IMR-90 (cell line): ENCODE measurements at regions not wholly inside any gene's neighbourhood (a gene's known extent, or its start where the extent isn't known, plus 50 kb on each side); places are given as distances from the start of the nearest gene placed in this dataset.

Experiments
- ATAC-seq: fragments of 200-7000 bp; cut with Tn5 transposase; 2 replicates; pipeline ENCODE4 v1.9.1; 2020; ENCODE audit warnings: low read depth, mild to moderate bottlenecking, moderate library complexity
- BruUV-seq: library from RNA; stranded (reverse); fragments of 400-500 nt; replicated peaks from 2 replicates; lab custom pipeline; 2021; lab: Mats Ljungman, UMichigan
- CTCF ChIA-PET: fragments of 300-600 bp; formaldehyde crosslinking; extraction: SDS; loops from one replicate; lab custom pipeline; 2021; ENCODE audit warnings: antibody characterized with exemption; lab: Yijun Ruan, JAX
- POLR2A ChIA-PET: fragments of 300-600 bp; sonication (Branson Sonifier 250); formaldehyde crosslinking; loops from one replicate; lab custom pipeline; 2022; ENCODE audit warnings: antibody characterized with exemption; ENCODE audit not compliant: unreplicated experiment; lab: Charles Lee
- DNase-seq: peaks from one replicate; pipeline ENCODE4 v3.0.0; 2013
- H2AFZ ChIP-seq: replicated peaks from 2 replicates; pipeline ENCODE3; 2013; ENCODE audit warnings: low read length, mild to moderate bottlenecking; ENCODE audit not compliant: poor library complexity
- H2AK5ac ChIP-seq: 2 replicates; pipeline ENCODE4 v1.6.1; 2013; ENCODE audit warnings: low read depth, low read length, inconsistent platforms
- H2AK9ac ChIP-seq: replicated peaks from 2 replicates; pipeline ENCODE3; 2013; ENCODE audit warnings: mild to moderate bottlenecking, low read depth, low read length, moderate library complexity; ENCODE audit not compliant: poor library complexity
- H2BK120ac ChIP-seq: 2 replicates; pipeline ENCODE4 v1.6.1; 2013; ENCODE audit warnings: low read depth, low read length, inconsistent platforms
- H2BK15ac ChIP-seq: 3 replicates; pipeline ENCODE4 v1.6.1; 2013; ENCODE audit warnings: low read depth, low read length, inconsistent platforms
- H2BK20ac ChIP-seq: 2 replicates; pipeline ENCODE4 v1.6.1; 2013; ENCODE audit warnings: low read depth, mild to moderate bottlenecking, inconsistent platforms, low read length, moderate library complexity
- H2BK5ac ChIP-seq: 2 replicates; pipeline ENCODE4 v1.6.1; 2013; ENCODE audit warnings: mild to moderate bottlenecking, low read depth, low read length, inconsistent platforms; ENCODE audit not compliant: poor library complexity, severe bottlenecking
- H3K14ac ChIP-seq: replicated peaks from 2 replicates; pipeline ENCODE4 v1.6.1; 2013; ENCODE audit warnings: low read depth, low read length, inconsistent platforms
- H3K18ac ChIP-seq: 2 replicates; pipeline ENCODE4 v1.6.1; 2013; ENCODE audit warnings: low read depth, low read length, control low read depth
- H3K23ac ChIP-seq: 2 replicates; pipeline ENCODE4 v1.6.1; 2013; ENCODE audit warnings: low read depth, low read length, inconsistent platforms
- H3K27ac ChIP-seq: 2 replicates; pipeline ENCODE4 v1.5.1; 2013; ENCODE audit warnings: mild to moderate bottlenecking, control low read depth, low read length; ENCODE audit not compliant: insufficient read depth
- H3K27me3 ChIP-seq: 2 replicates; pipeline ENCODE4 v1.6.1; 2013; ENCODE audit warnings: low read length; ENCODE audit not compliant: control insufficient read depth, insufficient read depth
- H3K36me3 ChIP-seq: 2 replicates; pipeline ENCODE4 v1.6.1; 2013; ENCODE audit warnings: low read length, mixed read lengths; ENCODE audit not compliant: control insufficient read depth, insufficient read depth
- H3K4ac ChIP-seq: 2 replicates; pipeline ENCODE4 v1.6.1; 2013; ENCODE audit warnings: low read depth, low read length, inconsistent platforms
- H3K4me1 ChIP-seq: 2 replicates; pipeline ENCODE4 v1.6.1; 2013; ENCODE audit warnings: low read length, mixed read lengths; ENCODE audit not compliant: control insufficient read depth, insufficient read depth
- H3K4me2 ChIP-seq: 2 replicates; pipeline ENCODE4 v1.6.1; 2013; ENCODE audit warnings: low read depth, mild to moderate bottlenecking, control low read depth, low read length, moderate library complexity
- H3K4me3 ChIP-seq: 2 replicates; pipeline ENCODE4 v1.5.1; 2013; ENCODE audit warnings: low read depth, mild to moderate bottlenecking, control low read depth, low read length, moderate library complexity; ENCODE audit not compliant: insufficient read depth
- H3K56ac ChIP-seq: 2 replicates; pipeline ENCODE4 v1.6.1; 2013; ENCODE audit warnings: low read length, inconsistent platforms; ENCODE audit not compliant: insufficient read depth; ENCODE audit errors: extremely low read depth
- H3K79me1 ChIP-seq, 2 experiments: 2 replicates each; pipeline ENCODE4 v1.6.1; 2013; ENCODE audit warnings: low read length in 2 of 2, inconsistent platforms in 1 of 2, low read depth in 1 of 2
- H3K9ac ChIP-seq: 2 replicates; pipeline ENCODE4 v1.6.1; 2013; ENCODE audit warnings: low read depth, low read length, control low read depth
- H3K9me1 ChIP-seq: 2 replicates; pipeline ENCODE4 v1.6.1; 2013; ENCODE audit warnings: low read length, inconsistent platforms; ENCODE audit not compliant: insufficient read depth
- H3K9me3 ChIP-seq: 2 replicates; pipeline ENCODE4 v1.6.1; 2013; ENCODE audit warnings: low read length; ENCODE audit not compliant: control insufficient read depth, insufficient read depth
- H4K20me1 ChIP-seq: 2 replicates; pipeline ENCODE4 v1.6.1; 2013; ENCODE audit warnings: low read length, inconsistent platforms; ENCODE audit not compliant: insufficient read depth
- H4K5ac ChIP-seq: 2 replicates; pipeline ENCODE4 v1.6.1; 2013; ENCODE audit warnings: mild to moderate bottlenecking, low read depth, low read length, control low read depth
- H4K8ac ChIP-seq, 2 experiments: 2 replicates each; pipeline ENCODE4 v1.6.1; 2013; ENCODE audit warnings: low read depth in 2 of 2, low read length in 2 of 2, control low read depth in 1 of 2, inconsistent platforms in 1 of 2
- H4K91ac ChIP-seq: 2 replicates; pipeline ENCODE4 v1.6.1; 2013; ENCODE audit warnings: low read depth, low read length, inconsistent platforms; ENCODE audit not compliant: insufficient read depth
- CTCF ChIP-seq: conservative IDR thresholded peaks from 2 replicates; pipeline ENCODE4 v1.5.1; 2012; ENCODE audit warnings: mild to moderate bottlenecking, low read depth, low read length, improper control_type of control experiment
- MAFK ChIP-seq: IDR thresholded peaks from 2 replicates; pipeline ENCODE4 v1.6.1; 2012; ENCODE audit warnings: low read depth, low read length, improper control_type of control experiment
- POLR2A ChIP-seq: IDR thresholded peaks from 2 replicates; pipeline ENCODE4 v1.6.1; 2012; ENCODE audit warnings: mild to moderate bottlenecking, low read depth, low read length
- RAD21 ChIP-seq: IDR thresholded peaks from 2 replicates; pipeline ENCODE4 v1.6.1; 2012; ENCODE audit warnings: low read length, improper control_type of control experiment
- USF2 ChIP-seq: fragments of 150-350 bp; IDR thresholded peaks from 2 replicates; pipeline ENCODE4 v1.6.1; 2017; ENCODE audit warnings: mild to moderate bottlenecking, antibody characterized with exemption, low read length, low read depth
- WGBS, 2 experiments: methylation state at CpG; one replicate each; pipeline versions ENCODE4 v1.1.5 to v1.1.7; 2013; ENCODE audit warnings: missing lambda C conversion rate in 2 of 2; ENCODE audit not compliant: insufficient read length in 1 of 2; ENCODE audit errors: extremely low coverage in 2 of 2; 5-methylcytosine and 5-hydroxymethylcytosine counted together
- dilution Hi-C: fragments of 300-500 bp; cut with HindIII; formaldehyde crosslinking; loops from one replicate; pipeline ENCODE4 v1.14.3; 2018; ENCODE audit warnings: low sequenced_read_pairs; ENCODE audit not compliant: unreplicated experiment
- in situ Hi-C: fragments of 300-500 bp; cut with MboI; formaldehyde crosslinking; loops from 3 replicates; pipeline ENCODE4 v1.14.3; 2019; ENCODE audit warnings: low sequenced_read_pairs, inconsistent platforms, mixed read lengths
- intact Hi-C: fragments of 100-400 bp; cut with micrococcal nuclease; formaldehyde crosslinking; loops from 2 replicates; pipeline ENCODE4 v1.10.0; 2022

- Histone ChIP-seq H3K18ac (no peak overlapping the region), H3K4me3 (no peak overlapping the region), H2BK20ac (no peak overlapping the region), H4K20me1 (no peaks in the 10 kb centered on the region), H3K14ac (no peak overlapping the region), H3K36me3 (no peaks in the 10 kb centered on the region), H3K27me3 (no peaks in the 10 kb centered on the region), H3K4me2 (no peak overlapping the region), H3K9me1 (no peaks in the 10 kb centered on the region), H2AK5ac (no peak overlapping the region), H3K4me1 (no peaks in the 10 kb centered on the region), H2AK9ac (no peak overlapping the region), H3K27ac (no peak overlapping the region), H2BK5ac (no peak overlapping the region), H3K4ac (no peak overlapping the region), H3K56ac (no peak overlapping the region), H4K91ac (no peak overlapping the region), H3K23ac (no peak overlapping the region), H2BK15ac (no peak overlapping the region), H2BK120ac (no peak overlapping the region), H3K9ac (no peak overlapping the region), H2AFZ (no peak overlapping the region), H3K9me3 (peaks cover 6% of the 10 kb centered on the region), H3K79me1 (no peaks in the 10 kb centered on the region), H4K8ac (no peak overlapping the region), H4K5ac (no peak overlapping the region)
- intact Hi-C loops: no loop called here
- ChIA-PET CTCF (no interaction called here), POLR2A (no interaction called here)
- in situ Hi-C loops: no loop called here
- ATAC-seq (no peak), DNase-seq (no peak)
- TF ChIP-seq USF2: no peak
- no peak for TF ChIP-seq CTCF
- TF ChIP-seq RAD21: no peak
- TF ChIP-seq MAFK: no peak
- no peak for TF ChIP-seq POLR2A
- no CpG with 5 or more reads among the region's 2 CpGs for WGBS, 2 experiments
- dilution Hi-C loops: no loop called here
- BruUV-seq: no TSS peak
Observed at GRCh38 chr13:72217142-72217541, 350.1 kb upstream of the DACH1 start.
